A673 (cell line): ENCODE measurements at regions not wholly inside any gene's neighbourhood (a gene's known extent, or its start where the extent isn't known, plus 50 kb on each side); places are given as distances from the start of the nearest gene placed in this dataset.

Experiments used
- EZH2 ChIP-seq: fragments of 200-600 bp; sonication (generic); IDR thresholded peaks from 2 replicates; pipeline ENCODE4 v1.6.1; 2017; ENCODE audit warnings: borderline replicate concordance, low read depth, mild to moderate bottlenecking, mixed read lengths, antibody characterized with exemption, low read length; ENCODE audit not compliant: poor library complexity, severe bottlenecking
- TF ChIP-seq, protein P1 (sequence below): fragments of 300-800, 200-600 bp; sonication (generic); conservative IDR thresholded peaks from 2 replicates; pipeline ENCODE4 v1.5.1; 2017; ENCODE audit warnings: low read depth, mild to moderate bottlenecking, antibody characterized with exemption, low read length, moderate library complexity, mixed read lengths

- TF ChIP-seq EZH2, result no peak
- TF ChIP-seq, protein P1, sequence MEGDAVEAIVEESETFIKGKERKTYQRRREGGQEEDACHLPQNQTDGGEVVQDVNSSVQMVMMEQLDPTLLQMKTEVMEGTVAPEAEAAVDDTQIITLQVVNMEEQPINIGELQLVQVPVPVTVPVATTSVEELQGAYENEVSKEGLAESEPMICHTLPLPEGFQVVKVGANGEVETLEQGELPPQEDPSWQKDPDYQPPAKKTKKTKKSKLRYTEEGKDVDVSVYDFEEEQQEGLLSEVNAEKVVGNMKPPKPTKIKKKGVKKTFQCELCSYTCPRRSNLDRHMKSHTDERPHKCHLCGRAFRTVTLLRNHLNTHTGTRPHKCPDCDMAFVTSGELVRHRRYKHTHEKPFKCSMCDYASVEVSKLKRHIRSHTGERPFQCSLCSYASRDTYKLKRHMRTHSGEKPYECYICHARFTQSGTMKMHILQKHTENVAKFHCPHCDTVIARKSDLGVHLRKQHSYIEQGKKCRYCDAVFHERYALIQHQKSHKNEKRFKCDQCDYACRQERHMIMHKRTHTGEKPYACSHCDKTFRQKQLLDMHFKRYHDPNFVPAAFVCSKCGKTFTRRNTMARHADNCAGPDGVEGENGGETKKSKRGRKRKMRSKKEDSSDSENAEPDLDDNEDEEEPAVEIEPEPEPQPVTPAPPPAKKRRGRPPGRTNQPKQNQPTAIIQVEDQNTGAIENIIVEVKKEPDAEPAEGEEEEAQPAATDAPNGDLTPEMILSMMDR, result no peak
These were observed 185.6 kb upstream of the NRIP1 start for GRCh38 chr21:15250384-15250783.
